ENCODE measurements at regions not wholly inside any gene's neighbourhood (a gene's known extent, or its start where the extent isn't known, plus 50 kb on each side); places are given as distances from the start of the nearest gene placed in this dataset.

GRCh38 chr5:134465816-134466240 is 54.1 kb upstream of the CDKN2AIPNL start (continued):
- peak; percentile 86 for TF ChIP-seq SMARCA4 (IDR thresholded peaks at IDR 0.05)

- H3K4me1 ChIP-seq (replicated peaks in 1 of 2; ENCODE audit: control insufficient read depth in 2 of 2, insufficient read depth in 2 of 2, low read length in 2 of 2): peaks cover 32 to 34% of the 10 kb centered on the region in 2 experiments
- POLR2A ChIA-PET: interaction anchor here (0.6 to 2.7 kb wide), 15 partner anchors 10 to 570 kb away, joined by 3 to 10 read pairs (median 5); no protein-coding TSS in a partner anchor
- intact Hi-C loops (cut with micrococcal nuclease) (loop anchor here (5.0 kb wide), 1 partner anchor 53 kb away; the partner anchor contains the start of gene CDKN2AIPNL), in situ Hi-C loops (cut with MboI) (no loop called here)
- no peaks in the 10 kb centered on the region for H4K20me1 ChIP-seq (replicated peaks; ENCODE audit: control insufficient read depth, insufficient read depth, low read length)
- peak overlapping the region; percentile 99 for H3K27ac ChIP-seq (ENCODE audit: extremely low read depth, low read depth, low read length)
- CTCF ChIA-PET (ENCODE audit: low intra/inter-chr PET ratio): no interaction called here
- H2AFZ ChIP-seq (ENCODE audit: low read depth, low read length): peak overlapping the region; percentile 87
- peak overlapping the region; percentile 88 for H3K4me2 ChIP-seq (ENCODE audit: insufficient read depth, low read length)
- H3K9ac ChIP-seq (ENCODE audit: insufficient read depth in 1 of 2, low read depth in 2 of 2, low read length in 2 of 2): peak overlapping the region; percentile 93 to 94
- no peaks in the 10 kb centered on the region for H3K27me3 ChIP-seq (ENCODE audit: control insufficient read depth in 2 of 2, insufficient read depth in 2 of 2, low read length in 2 of 2)
- no peaks in the 10 kb centered on the region for H3K36me3 ChIP-seq (ENCODE audit: control insufficient read depth, insufficient read depth, low read length)
- BruUV-seq (replicated peaks): no TSS peak
- peak in 2 of 4 experiments; percentile 10 to 32 for DNase-seq (ENCODE audit: extremely low read depth in 1 of 4, low spot score in 3 of 4)
- H3K9me3 ChIP-seq (replicated peaks; ENCODE audit: control insufficient read depth, insufficient read depth, low read depth, low read length): no peaks in the 10 kb centered on the region
- H3K9me1 ChIP-seq (ENCODE audit: control insufficient read depth, insufficient read depth, low read length): no peaks in the 10 kb centered on the region
- H3K4me3 ChIP-seq: peak overlapping the region; percentile 46; the same call in 1 of the 2 replicates
- no peaks in the 10 kb centered on the region for H3K79me2 ChIP-seq (ENCODE audit: control insufficient read depth, insufficient read depth, low read length)
- no peak for FAIRE-seq
- WGBS (ENCODE audit: insufficient coverage, low coverage, missing lambda C conversion rate): 12% methylated on average over 8 of the region's 10 CpGs
- peak; percentile 54 for ATAC-seq
- TF ChIP-seq ZNF324 (CRISPR knock-in tag; IDR thresholded peaks at IDR 0.05): 0 out of 2 replicates have a peak, but pooled peaks have one; percentile 16
- TF ChIP-seq CAMTA2 (CRISPR knock-in tag; conservative IDR thresholded peaks at IDR 0.05): 0 out of 2 replicates have a peak, but pooled peaks have one; percentile 53
- TF ChIP-seq EP300 (IDR thresholded peaks at IDR 0.05; ENCODE audit: low read length): no peak
- TF ChIP-seq HMGXB4 (CRISPR knock-in tag; IDR thresholded peaks at IDR 0.05): no peak
- no peak for TF ChIP-seq ZNF609 (CRISPR knock-in tag; IDR thresholded peaks at IDR 0.05; ENCODE audit: borderline replicate concordance)
- peak; percentile 24; the same call in 1 of the 2 replicates for TF ChIP-seq ZC3H4 (CRISPR knock-in tag; IDR thresholded peaks at IDR 0.05; ENCODE audit: borderline replicate concordance)
- TF ChIP-seq SRF (CRISPR knock-in tag; IDR thresholded peaks at IDR 0.05): peak in 1 of 2 experiments; percentile 44; a peak in 1 of 4 replicates
- TF ChIP-seq NKRF (IDR thresholded peaks at IDR 0.05; ENCODE audit: borderline replicate concordance): no peak
- TF ChIP-seq NR2C2 (CRISPR knock-in tag; IDR thresholded peaks at IDR 0.05): no peak
- TF ChIP-seq NR2C2 (tag; IDR thresholded peaks at IDR 0.05): peak; percentile 71
These were observed 53.5 kb upstream of the CDKN2AIPNL start for GRCh38 chr5:134464988-134465815.

Measured in K562 (cell line).